Panc1 (cell line): ENCODE measurements at regions not wholly inside any gene's neighbourhood (a gene's known extent, or its start where the extent isn't known, plus 50 kb on each side); places are given as distances from the start of the nearest gene placed in this dataset.

Source experiments
- ATAC-seq: fragments of 200-7000 bp; cut with Tn5 transposase; 2 replicates; pipeline ENCODE4 v1.9.1; 2020; ENCODE audit warnings: mild to moderate bottlenecking, moderate library complexity
- BruUV-seq: library from RNA; stranded (reverse); fragments of 400-500 nt; replicated peaks from 2 replicates; lab custom pipeline; 2021; lab: Mats Ljungman, UMichigan
- CTCF ChIA-PET: fragments of 300-600 bp; sonication (Branson Sonifier 250); formaldehyde crosslinking; loops from one replicate; lab custom pipeline; 2022; ENCODE audit warnings: antibody characterized with exemption; lab: Charles Lee
- POLR2A ChIA-PET: fragments of 300-600 bp; sonication (Branson Sonifier 250); formaldehyde crosslinking; loops from one replicate; lab custom pipeline; 2022; ENCODE audit warnings: antibody characterized with exemption; lab: Charles Lee
- DNase-seq: peaks from one replicate; pipeline ENCODE4 v3.0.0-alpha.2; 2010; ENCODE audit warnings: low read depth, low spot score
- H3K27ac ChIP-seq: 2 replicates; pipeline ENCODE4 v1.5.1; 2011; ENCODE audit warnings: mild to moderate bottlenecking, low read length, inconsistent platforms
- H3K27me3 ChIP-seq: fragments of 200-500 bp; sonication (Bioruptor generic); 2 replicates; pipeline ENCODE4 v1.6.0; 2014; ENCODE audit warnings: low read length, inconsistent platforms; ENCODE audit not compliant: control insufficient read depth, insufficient read depth
- H3K36me3 ChIP-seq: fragments of 200-500 bp; sonication (Bioruptor generic); 2 replicates; pipeline ENCODE4 v1.5.1; 2014; ENCODE audit warnings: inconsistent platforms, mild to moderate bottlenecking, low read length, moderate library complexity; ENCODE audit not compliant: control insufficient read depth, insufficient read depth
- H3K4me1 ChIP-seq: 2 replicates; pipeline ENCODE4 v1.5.1; 2011; ENCODE audit warnings: inconsistent platforms, mild to moderate bottlenecking, low read length, moderate library complexity; ENCODE audit not compliant: control insufficient read depth, insufficient read depth
- H3K4me3 ChIP-seq, 2 experiments: 2 replicates each; pipeline ENCODE4 v1.5.1; 2011 to 2012; ENCODE audit warnings: low read depth in 2 of 2, low read length in 2 of 2, mild to moderate bottlenecking in 2 of 2, inconsistent platforms in 1 of 2, moderate library complexity in 1 of 2
- H3K9me3 ChIP-seq: fragments of 200-500 bp; sonication (Bioruptor generic); 2 replicates; pipeline ENCODE4 v1.5.1; 2014; ENCODE audit warnings: low read depth, mild to moderate bottlenecking, inconsistent platforms, low read length, moderate library complexity; ENCODE audit not compliant: control insufficient read depth, insufficient read depth
- CTCF ChIP-seq: fragments of 450-650 bp; IDR thresholded peaks from 2 replicates; pipeline ENCODE4 v1.5.1; 2017; ENCODE audit warnings: mild to moderate bottlenecking
- POLR2AphosphoS5 ChIP-seq: IDR thresholded peaks from 2 replicates; pipeline ENCODE4 v1.6.1; 2012; ENCODE audit warnings: mild to moderate bottlenecking, low read depth, low read length, moderate library complexity
- REST ChIP-seq, 2 experiments: IDR thresholded peaks; 2 replicates each; pipeline ENCODE4 v1.6.1; 2011 to 2012; ENCODE audit warnings: low read depth in 2 of 2, control low read depth in 1 of 2, low read length in 1 of 2, mild to moderate bottlenecking in 1 of 2, moderate library complexity in 1 of 2; ENCODE audit not compliant: insufficient read depth in 1 of 2
- SIN3A ChIP-seq: IDR thresholded peaks from 2 replicates; pipeline ENCODE4 v1.6.1; 2012; ENCODE audit warnings: low read depth, mild to moderate bottlenecking, low read length, moderate library complexity, borderline replicate concordance; ENCODE audit not compliant: insufficient read depth
- TCF7L2 ChIP-seq: IDR thresholded peaks from 2 replicates; pipeline ENCODE4 v1.6.1; 2011; ENCODE audit warnings: mild to moderate bottlenecking, low read depth, low read length, inconsistent platforms
- in situ Hi-C: cut with HindIII; loops from 2 replicates; pipeline ENCODE4 v1.10.0; 2016; ENCODE audit warnings: low sequenced_read_pairs, low pct_unique_long_range_greater_than_20kb
- intact Hi-C: fragments of 100-400 bp; cut with micrococcal nuclease; formaldehyde crosslinking; loops from one replicate; pipeline ENCODE4 v1.10.0; 2022; ENCODE audit not compliant: unreplicated experiment

GRCh38 chr1:82921759-82922158, 1077.2 kb downstream of the TTLL7 start:
- no peak for DNase-seq
- no peak for ATAC-seq
- CTCF ChIA-PET: no interaction called here
- in situ Hi-C loops (no loop called here), intact Hi-C loops (no loop called here)
- Histone ChIP-seq H3K4me1 (no peaks in the 10 kb centered on the region), H3K27me3 (no peaks in the 10 kb centered on the region), H3K4me3 (no peak overlapping the region), H3K36me3 (no peaks in the 10 kb centered on the region), H3K9me3 (no peaks in the 10 kb centered on the region), H3K27ac (no peak overlapping the region)
- TF ChIP-seq POLR2AphosphoS5 (no peak), REST (IDR thresholded peaks at IDR 0.05; ENCODE audit: insufficient read depth in 1 of 2, low read depth in 2 of 2, low read length in 1 of 2) (no peak), CTCF (no peak), SIN3A (no peak), TCF7L2 (no peak)
- no TSS peak for BruUV-seq
- POLR2A ChIA-PET: no interaction called here

GRCh38 chr1:82920418-82921248, 1078.3 kb downstream of the TTLL7 start:
- H3K27me3 ChIP-seq: no peaks in the 10 kb centered on the region
- no peaks in the 10 kb centered on the region for H3K9me3 ChIP-seq
- no peak overlapping the region for H3K27ac ChIP-seq
- no peaks in the 10 kb centered on the region for H3K4me1 ChIP-seq
- TF ChIP-seq TCF7L2: no peak
- no peak for TF ChIP-seq REST (IDR thresholded peaks at IDR 0.05; ENCODE audit: insufficient read depth in 1 of 2, low read depth in 2 of 2, low read length in 1 of 2)
- no peak for TF ChIP-seq CTCF
- TF ChIP-seq POLR2AphosphoS5: no peak
- TF ChIP-seq SIN3A: no peak
- POLR2A ChIA-PET: interaction anchor here (0.6 kb wide), 1 partner anchor 103 kb away, joined by 3 read pairs; no protein-coding TSS in a partner anchor
- in situ Hi-C loops: no loop called here
- no peak overlapping the region for H3K4me3 ChIP-seq
- ATAC-seq: no peak
- DNase-seq: no peak
- CTCF ChIA-PET: no interaction called here
- BruUV-seq: no TSS peak
- no peaks in the 10 kb centered on the region for H3K36me3 ChIP-seq
- intact Hi-C loops: no loop called here
